ENCODE measurements at regions not wholly inside any gene's neighbourhood (a gene's known extent, or its start where the extent isn't known, plus 50 kb on each side); places are given as distances from the start of the nearest gene placed in this dataset.

DNA sequence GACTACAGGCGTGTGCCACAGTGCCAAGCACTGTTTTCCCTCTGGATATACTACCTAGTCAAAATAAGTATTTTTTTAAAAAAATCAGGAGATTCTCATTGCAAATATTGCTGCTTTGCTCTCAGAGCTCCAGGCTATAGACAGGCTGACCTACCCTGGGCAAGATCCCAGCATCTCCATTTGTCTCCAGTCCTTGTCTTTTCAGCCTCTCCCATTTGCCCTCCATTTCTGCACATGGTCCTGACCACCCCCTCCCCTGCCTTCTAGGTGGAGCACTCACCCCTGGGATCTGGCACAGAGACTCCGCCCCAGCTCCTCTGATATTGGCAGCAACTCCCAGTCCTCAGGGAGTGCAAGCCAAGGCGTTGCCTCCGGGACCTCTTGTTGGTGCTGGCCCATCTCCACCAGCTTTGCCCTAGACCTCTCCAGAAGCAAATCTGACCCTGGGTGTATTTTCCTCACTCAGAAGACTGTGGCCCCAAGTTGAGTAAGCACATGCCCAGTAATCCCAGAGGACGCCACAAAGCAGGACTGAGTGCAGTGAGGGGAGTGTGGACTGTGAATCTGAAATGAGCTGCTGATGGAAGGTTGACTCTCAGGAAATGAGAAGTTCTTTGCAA is 120.6 kb downstream of the MTPAP start:
- Mint-ChIP-seq H3K36me3 (ENCODE audit: unreplicated experiment) (no peaks in the 10 kb centered on the region), H3K27ac (ENCODE audit: unreplicated experiment) (no peak overlapping the region), H3K9me3 (ENCODE audit: unreplicated experiment) (peaks cover 2% of the 10 kb centered on the region), H3K27me3 (ENCODE audit: unreplicated experiment) (peaks cover 2% of the 10 kb centered on the region), H3K4me1 (ENCODE audit: low read depth, unreplicated experiment) (no peaks in the 10 kb centered on the region), H3K4me3 (ENCODE audit: unreplicated experiment) (no peak overlapping the region)
- no peak for TF ChIP-seq CTCF (IDR thresholded peaks at IDR 0.05; ENCODE audit: partially characterized antibody, unreplicated experiment)
- no peak for DNase-seq

DNA sequence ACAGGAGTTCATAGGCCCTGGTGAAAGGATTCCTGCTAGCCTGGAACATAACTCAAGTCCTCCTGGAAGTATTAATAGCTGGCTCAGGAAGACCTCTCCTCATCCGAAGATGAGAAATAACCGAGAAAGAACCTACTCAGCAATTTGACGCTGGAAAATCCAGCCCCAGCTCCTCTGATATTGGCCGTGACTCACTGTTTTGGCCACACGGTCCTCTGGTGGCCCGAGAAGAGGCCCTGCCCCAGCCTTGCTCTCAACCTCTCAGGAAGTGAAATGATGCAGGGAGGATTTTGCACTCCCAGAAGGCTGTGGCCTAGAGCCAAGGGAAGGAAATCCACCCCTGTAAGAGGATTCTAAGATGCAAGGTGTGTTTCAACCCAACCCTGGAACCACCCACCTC is 121.6 kb downstream of the MTPAP start:
- H3K9me3 Mint-ChIP-seq (ENCODE audit: unreplicated experiment): peaks cover 4% of the 10 kb centered on the region
- peaks cover 5% of the 10 kb centered on the region for H3K27me3 Mint-ChIP-seq (ENCODE audit: unreplicated experiment)
- no peaks in the 10 kb centered on the region for H3K36me3 Mint-ChIP-seq (ENCODE audit: unreplicated experiment)
- no peak for TF ChIP-seq CTCF (IDR thresholded peaks at IDR 0.05; ENCODE audit: partially characterized antibody, unreplicated experiment)
- H3K4me1 Mint-ChIP-seq (ENCODE audit: low read depth, unreplicated experiment): no peaks in the 10 kb centered on the region
- H3K4me3 Mint-ChIP-seq (ENCODE audit: unreplicated experiment): no peak overlapping the region
- no peak overlapping the region for H3K27ac Mint-ChIP-seq (ENCODE audit: unreplicated experiment)
- no peak for DNase-seq

GRCh38 chr10:30219971-30220751 is 128.9 kb downstream of the MTPAP start:
- Mint-ChIP-seq H3K4me3 (ENCODE audit: unreplicated experiment) (no peak overlapping the region), H3K4me1 (ENCODE audit: low read depth, unreplicated experiment) (peaks cover 5% of the 10 kb centered on the region), H3K36me3 (ENCODE audit: unreplicated experiment) (no peaks in the 10 kb centered on the region), H3K9me3 (ENCODE audit: unreplicated experiment) (peaks cover 4% of the 10 kb centered on the region), H3K27me3 (ENCODE audit: unreplicated experiment) (peaks cover 3% of the 10 kb centered on the region), H3K27ac (ENCODE audit: unreplicated experiment) (no peak overlapping the region)
- DNase-seq: no peak
- TF ChIP-seq CTCF (IDR thresholded peaks at IDR 0.05; ENCODE audit: partially characterized antibody, unreplicated experiment): no peak

GRCh38 chr10:30216821-30217220 is 132.3 kb downstream of the MTPAP start:
- Mint-ChIP-seq H3K27me3 (ENCODE audit: unreplicated experiment) (no peaks in the 10 kb centered on the region), H3K9me3 (ENCODE audit: unreplicated experiment) (no peaks in the 10 kb centered on the region), H3K4me1 (ENCODE audit: low read depth, unreplicated experiment) (peaks cover 5% of the 10 kb centered on the region), H3K4me3 (ENCODE audit: unreplicated experiment) (no peak overlapping the region), H3K27ac (ENCODE audit: unreplicated experiment) (no peak overlapping the region), H3K36me3 (ENCODE audit: unreplicated experiment) (no peaks in the 10 kb centered on the region)
- DNase-seq: no peak
- no peak for TF ChIP-seq CTCF (IDR thresholded peaks at IDR 0.05; ENCODE audit: partially characterized antibody, unreplicated experiment)

DNA sequence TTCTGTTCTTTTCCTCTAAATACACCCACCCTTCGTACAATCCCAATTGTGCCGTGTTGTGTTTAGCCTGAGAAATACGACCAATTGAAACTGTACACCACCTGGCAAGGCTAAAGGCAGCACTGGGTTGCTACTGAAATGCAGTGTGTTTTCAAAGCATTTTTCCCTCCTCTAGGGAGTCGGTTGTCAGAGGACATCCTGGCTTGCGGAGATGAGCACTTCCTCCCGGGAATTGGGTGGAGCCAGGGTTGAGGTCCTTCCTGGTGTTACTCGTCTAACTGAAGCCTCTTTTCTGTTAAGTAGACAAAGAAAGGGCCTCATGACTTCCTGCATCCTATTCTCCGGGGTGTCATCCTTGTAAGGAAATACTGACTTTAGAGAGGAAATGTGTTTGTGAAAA is 133.5 kb downstream of the MTPAP start:
- H3K27ac Mint-ChIP-seq (ENCODE audit: unreplicated experiment): no peak overlapping the region
- TF ChIP-seq CTCF (IDR thresholded peaks at IDR 0.05; ENCODE audit: partially characterized antibody, unreplicated experiment): no peak
- no peaks in the 10 kb centered on the region for H3K9me3 Mint-ChIP-seq (ENCODE audit: unreplicated experiment)
- DNase-seq: peak; percentile 31
- no peaks in the 10 kb centered on the region for H3K27me3 Mint-ChIP-seq (ENCODE audit: unreplicated experiment)
- H3K36me3 Mint-ChIP-seq (ENCODE audit: unreplicated experiment): no peaks in the 10 kb centered on the region
- H3K4me1 Mint-ChIP-seq (ENCODE audit: low read depth, unreplicated experiment): peaks cover 5% of the 10 kb centered on the region
- no peak overlapping the region for H3K4me3 Mint-ChIP-seq (ENCODE audit: unreplicated experiment)
